ENCODE measurements at regions not wholly inside any gene's neighbourhood (a gene's known extent, or its start where the extent isn't known, plus 50 kb on each side); places are given as distances from the start of the nearest gene placed in this dataset.

DNA sequence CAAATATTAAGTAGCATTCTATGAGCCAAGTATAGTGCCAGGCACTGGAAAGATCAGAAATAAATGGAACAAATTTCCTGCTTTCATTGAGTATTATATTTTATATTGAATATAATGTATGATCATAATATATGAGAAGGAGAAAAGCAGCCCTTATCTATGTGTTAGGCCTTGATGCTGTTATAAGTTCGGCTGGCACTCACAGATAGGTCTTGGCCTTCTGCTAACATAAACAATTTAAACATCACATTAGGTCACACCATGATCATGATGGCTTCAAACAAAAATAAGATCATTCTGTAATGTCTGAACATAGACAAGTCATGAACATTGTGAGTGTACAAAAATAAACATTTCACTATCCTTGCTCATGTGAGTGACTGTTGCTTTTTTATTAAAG is 584.0 kb upstream of the ZNF385D start:
- DNase-seq = no peak

DNA sequence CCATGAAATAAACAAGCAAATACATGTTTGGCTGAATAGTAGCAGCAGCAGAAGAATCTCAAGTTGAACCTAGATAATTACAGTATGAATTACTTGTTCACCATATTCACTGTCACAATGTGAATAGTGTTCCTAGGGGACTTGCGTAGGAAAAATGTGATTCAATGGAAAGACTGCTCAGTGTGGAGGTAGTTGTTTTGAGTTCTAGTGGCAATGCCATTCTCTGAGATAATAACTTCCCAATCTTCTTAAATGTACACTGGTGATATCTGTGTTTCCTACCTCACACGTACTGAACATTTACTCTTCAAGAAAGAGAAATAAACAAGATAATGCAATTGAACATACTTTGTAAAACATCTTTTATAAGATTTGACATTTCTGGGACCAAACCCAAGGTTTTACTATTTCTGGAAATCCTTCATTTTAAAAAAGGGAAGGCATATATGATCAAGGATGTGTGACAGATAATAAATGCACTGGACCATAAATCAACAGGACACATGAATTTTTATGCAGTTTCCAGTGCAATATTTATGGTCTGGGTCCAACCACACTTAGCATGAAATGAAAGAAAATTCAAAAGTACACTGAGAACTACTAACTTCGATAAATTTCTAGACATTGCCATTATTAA is 598.3 kb upstream of the ZNF385D start:
- no peak for DNase-seq

DNA sequence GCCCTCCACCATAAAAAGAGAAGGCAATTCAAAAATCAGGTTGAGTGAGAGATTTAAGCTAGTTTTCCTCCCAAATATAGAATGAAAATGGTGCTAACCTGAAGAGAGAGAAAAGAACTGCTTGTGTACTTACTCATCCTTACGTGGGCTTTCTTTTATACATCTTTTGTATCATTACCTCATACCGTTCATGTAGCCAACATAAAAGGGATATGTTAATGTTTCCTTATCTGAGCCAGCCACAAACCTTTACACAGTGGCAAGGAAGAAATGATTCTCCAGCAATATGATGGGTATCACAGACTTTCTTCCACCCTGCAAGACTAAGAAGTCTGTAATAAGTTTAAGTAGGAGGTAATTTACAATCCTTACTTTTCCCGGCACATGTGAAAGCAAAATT is 600.8 kb upstream of the ZNF385D start:
- no peak for DNase-seq

DNA sequence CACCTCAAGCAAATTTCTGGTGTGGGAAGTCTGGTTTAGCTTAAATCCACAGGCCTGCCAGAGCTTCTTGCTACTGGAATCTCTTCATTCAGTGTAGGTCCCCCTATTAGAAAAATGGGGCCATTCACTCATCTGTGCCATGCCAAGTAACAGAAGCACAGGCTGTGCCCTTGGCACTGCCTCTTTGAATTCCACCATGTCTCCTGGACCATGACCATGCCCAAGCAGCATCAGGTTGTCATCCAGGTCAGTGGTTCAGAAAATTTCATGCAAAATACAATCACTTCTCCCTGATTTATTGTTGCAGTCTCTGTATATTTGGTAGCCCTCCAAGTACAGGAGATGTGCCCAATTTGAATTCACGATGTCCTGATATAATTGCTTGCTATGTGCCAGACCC is 602.1 kb upstream of the ZNF385D start:
- no peak for DNase-seq

DNA sequence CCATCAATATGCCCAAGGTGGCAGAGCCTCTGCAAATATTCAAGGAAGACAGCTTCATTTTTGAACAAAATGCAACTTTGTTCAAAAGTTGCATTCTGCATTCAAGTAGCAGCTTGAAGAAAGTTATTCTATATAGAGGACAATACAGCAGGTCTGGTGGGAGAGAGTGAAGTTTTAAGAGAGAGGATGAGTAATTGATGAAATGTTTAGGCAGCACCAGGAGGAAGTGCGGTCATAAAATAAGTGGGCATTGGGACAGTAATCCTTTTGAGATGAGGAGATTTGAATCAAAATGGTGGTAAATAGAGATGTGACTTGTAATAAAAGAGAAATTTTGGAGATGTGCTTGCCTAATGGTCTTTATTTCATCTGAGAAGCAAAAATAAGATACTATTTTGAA is 607.3 kb upstream of the ZNF385D start:
- no peak for DNase-seq

DNA sequence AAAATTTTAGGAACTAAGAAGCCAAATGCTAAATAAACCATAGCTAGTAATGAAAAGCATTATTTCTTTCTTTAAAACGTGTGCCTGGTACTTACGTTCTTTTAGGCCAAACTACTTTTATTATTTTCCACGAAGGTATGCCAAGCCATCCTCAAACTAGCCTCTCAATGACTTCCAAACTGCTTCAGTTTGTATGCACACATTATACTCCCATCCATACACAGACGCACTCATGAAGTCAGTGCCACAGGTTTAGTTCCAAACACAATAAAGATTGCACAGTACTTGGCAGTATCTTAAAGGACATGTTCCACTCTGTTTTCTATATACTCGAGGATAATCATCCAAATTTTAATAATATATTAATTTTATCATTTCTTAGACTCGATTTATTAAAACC is 609.2 kb upstream of the ZNF385D start:
- DNase-seq = no peak

DNA sequence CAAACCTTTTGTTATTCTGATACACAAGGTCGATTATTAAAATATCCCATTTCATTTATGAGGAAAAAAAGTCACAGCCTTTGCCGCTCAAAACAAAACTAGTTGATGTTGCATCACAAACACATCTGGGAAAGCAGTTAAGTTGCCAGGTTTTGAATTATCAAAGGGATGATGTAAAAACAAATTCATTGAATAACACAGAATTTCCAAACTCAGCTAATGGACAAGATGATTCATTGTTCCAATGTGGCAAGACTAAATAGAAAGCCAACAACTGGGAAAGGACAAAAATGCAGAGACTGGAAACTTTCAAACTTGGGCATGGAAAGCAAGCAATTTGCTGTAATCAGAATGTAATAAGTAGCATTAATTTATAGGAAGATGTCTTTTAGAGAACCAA is 610.0 kb upstream of the ZNF385D start:
- DNase-seq = no peak

DNA sequence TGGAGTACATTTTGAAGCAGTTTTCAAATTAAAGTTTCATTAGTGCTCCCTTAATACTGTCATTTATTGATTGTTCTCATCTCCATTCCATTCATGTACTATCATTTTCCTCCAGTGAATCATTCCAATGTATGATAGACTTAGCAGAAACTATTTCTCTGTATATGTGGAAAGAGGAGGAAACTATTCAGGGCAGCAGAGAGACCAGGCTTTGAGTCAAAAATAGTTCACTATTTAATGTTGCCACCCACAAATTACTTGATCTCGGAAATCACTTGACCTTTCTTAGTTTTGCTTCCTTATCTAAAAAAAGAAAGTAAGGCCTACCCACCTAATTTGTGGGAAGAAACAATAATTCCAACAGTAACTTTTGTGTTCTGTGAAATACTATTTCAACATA is 610.5 kb upstream of the ZNF385D start:
- DNase-seq = no peak

DNA sequence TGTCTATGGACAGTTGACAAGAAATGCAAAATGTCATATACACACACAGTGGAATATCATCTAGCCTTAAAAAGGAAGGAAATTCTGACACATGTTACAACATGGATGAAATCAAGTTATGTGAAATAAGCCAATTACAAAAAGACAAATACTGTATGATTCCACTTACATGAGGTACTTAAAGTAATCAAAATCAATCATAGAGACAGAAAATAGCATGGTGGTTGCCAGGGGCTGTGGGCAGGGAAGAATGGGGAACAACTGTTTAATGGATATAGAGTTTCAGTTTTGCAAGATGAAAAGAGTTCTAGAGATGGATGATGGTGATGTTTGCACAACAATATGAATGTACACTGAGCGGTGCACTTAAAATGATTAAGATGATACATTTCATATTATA is 613.8 kb upstream of the ZNF385D start:
- DNase-seq = no peak

DNA sequence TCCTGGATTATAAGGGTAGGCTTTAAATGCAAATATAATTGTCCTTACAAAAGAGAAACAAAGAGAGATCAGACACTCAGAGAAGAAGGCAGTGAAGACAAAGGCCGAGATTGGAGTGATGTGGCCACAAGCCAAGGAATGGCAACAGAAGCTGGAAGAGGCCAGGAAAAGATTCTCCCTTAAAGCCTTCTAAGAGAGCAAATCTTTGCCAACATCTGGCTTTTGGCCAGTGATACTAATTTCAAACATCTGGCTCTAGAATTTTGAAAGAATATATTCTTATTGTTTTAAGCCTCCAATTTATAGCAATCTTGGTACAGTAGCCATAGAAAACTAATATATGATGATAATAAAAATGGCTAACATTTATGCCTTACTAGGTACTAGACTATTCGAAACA is 615.8 kb upstream of the ZNF385D start:
- no peak for DNase-seq

DNA sequence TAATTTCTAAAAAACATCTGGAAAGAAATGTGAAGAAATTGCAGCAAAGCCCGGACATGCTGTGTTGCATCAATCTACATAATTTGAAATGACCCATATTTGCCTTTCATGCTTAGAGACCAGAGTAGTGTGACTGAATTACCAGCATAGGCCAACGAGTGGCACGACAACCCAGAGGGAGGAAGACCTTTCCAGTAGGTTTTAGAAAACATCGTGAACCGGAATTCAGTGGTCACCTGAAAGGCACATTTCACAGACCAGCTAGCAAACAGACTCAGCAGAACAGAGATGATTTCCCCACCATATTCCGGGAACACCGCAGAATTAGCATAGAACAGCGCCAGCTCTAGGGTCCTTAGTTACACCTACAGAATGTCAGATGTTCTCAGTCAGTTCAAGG is 620.0 kb upstream of the ZNF385D start:
- DNase-seq = no peak

DNA sequence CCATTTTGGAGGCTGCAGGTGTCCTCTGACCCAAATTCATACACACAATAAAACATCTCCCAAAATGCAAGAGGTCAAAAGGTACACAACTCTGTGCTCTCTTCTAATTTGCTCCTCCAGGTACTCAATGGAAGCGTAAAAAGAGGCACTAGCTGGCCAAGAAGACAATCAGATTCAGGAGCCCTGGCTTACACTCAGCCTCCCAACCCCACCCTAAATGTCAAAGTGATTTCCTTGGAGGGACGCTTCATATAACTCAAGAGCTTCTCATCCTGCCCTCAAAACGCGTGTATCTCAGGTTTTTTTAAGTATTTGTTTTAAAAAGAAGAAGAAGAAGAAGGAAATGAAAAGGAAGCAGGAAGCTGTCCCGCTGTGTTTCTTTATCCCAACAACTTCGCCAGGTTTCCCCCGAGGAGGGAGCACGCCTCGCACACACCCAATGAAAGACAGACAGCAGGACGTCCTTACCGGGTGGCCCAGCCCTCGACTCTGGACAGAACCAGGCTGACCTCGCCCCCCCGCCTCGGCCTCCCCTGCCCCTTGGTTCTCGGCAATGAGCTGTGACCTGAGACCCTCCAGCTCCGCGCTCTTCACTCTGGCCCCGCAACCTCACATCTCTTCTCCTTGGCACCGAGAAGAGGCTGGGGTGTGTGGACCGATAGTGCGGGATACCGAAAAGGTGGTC is 620.7 kb upstream of the ZNF385D start:
- no peak for DNase-seq

DNA sequence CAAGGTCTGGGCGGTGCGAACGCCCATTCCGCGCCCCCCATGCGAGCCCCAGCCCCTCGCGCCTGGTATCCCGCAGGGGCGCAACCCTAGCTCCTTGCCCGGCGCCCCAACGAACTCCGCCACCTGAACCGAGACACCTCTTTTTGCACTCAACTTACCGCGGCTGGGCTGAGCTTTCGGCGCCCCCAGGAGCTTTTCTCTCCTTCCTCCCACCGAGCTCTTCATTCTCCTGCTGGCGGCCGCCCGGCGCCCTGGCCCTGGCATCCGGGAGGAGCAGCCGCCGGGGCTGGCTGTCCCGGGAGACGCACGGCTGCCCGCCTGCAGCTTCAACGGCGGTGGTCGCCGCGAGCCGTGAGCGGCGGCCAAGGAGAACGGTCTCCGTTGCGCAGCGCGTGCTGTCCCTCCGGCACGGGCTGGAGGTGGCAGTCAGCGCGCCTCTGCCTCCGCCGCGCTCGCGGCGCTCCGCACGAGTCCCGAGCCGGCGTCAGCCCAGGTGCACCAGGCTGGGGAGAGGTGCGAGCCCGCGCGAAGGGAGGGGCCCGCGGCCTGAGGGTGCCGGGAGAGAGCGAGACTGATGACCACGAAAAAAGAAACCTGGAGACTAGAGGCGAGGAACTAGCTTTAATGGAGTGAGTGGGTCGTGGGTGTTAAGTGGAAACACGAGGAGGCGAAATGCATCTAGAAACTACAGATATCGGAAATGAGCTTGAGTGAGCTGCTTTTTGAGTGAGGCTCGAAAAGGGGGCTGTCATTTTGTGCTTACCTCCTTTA is 621.5 kb upstream of the ZNF385D start:
- no peak for DNase-seq

DNA sequence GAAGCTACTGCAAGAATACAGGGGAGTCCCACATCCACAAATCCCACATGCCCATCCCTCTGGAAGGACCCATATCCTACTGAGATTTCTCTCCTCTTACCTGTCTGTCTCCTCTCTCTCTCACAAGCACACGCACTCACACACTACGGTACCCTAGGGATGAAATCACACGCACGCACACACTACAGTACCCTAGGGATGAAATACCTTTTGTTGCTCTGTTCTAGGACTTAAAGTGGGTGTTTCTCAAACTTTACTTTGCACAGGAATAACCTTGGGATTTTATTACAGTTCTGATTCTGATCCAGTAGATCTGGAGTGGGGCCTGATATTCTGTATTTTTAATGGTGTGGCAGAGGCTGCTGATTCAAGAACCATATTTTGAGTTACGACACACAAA is 622.2 kb upstream of the ZNF385D start:
- no peak for DNase-seq

DNA sequence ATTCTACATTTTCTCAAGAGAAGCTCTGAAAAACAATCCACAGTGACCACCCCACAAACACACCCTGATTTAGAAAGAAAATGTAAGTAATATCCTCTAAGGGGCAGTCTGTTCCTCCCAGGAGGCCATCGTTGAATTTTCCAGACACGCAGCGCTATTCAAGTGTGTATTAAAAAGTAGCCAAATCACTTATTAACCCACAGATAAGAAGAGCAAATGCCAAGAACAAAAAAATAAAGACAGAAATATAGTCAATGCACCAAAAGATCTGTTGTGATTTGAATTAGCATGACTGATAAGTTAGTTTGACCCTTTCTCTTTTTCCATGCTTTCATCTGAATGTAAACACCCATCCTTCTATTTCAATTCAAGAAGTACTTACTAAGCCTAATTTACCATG is 622.8 kb upstream of the ZNF385D start:
- no peak for DNase-seq

DNA sequence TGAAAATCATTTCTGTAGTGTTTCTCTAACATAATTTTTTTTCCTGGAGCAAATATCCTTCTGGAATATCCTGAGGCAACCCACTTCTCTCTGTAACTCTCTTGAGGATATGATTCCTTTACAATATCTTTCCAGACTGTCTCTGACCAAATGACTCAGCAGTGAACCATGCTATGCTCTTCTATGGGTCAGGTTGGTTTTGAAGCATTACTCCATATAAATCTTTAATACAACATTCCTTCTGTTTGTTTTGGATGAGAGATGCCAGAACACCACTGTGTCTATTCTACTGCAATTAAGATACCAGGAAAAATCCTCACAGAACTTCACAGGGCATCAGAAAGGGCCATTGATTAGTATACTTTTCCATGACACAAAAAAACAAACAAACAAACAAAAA is 626.4 kb upstream of the ZNF385D start:
- no peak for DNase-seq

DNA sequence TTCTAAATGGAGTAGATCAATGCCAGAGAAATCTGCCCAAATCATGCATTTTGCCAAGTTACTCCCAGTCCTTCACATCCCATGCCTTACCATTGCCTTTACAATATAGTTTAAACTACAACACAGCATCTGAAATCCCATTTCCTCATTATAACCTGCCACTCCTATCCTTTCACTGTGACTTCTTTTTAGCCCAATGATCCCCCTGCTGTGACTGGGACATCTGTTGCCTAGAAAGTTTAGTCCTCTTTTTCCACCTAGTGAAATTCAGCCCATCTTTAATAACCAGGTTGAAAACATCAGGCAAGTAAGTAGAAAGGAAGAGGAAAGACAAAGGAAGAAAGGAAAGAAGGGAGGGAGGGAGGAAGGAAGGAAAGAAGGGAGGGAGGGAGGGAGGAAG is 627.9 kb upstream of the ZNF385D start:
- DNase-seq = no peak

DNA sequence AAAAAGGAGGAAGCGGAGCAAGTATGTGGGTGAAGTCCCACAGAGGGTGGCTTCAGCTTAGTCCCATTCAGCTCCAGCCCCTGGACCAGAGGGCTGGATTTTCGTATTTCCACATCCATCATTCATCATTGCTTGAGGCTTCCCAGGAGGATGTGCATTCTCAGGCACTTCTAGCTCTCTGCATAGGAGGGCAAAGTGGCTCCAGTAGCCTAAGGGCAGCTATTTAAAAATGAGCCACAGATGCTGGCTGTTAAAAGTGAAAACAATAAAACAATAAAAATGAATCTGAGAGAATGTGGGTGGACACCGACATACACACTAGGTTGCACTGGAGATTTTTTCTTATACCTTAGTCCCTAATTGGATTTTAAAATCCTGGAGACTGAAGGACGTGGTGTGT is 629.2 kb upstream of the ZNF385D start:
- DNase-seq = no peak

DNA sequence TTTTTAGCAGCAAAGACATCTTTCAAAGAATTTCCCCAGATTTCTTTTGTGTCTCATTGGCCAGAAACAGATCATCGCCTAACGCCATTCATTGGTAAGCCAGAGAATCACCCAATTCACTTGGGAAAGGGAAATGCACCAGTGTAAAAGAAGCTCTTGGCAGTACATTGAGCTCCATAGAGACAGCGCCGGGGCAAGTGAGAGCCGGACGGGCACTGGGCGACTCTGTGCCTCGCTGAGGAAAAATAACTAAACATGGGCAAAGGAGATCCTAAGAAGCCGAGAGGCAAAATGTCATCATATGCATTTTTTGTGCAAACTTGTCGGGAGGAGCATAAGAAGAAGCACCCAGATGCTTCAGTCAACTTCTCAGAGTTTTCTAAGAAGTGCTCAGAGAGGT is 630.6 kb upstream of the ZNF385D start:
- DNase-seq = peak; percentile 28

DNA sequence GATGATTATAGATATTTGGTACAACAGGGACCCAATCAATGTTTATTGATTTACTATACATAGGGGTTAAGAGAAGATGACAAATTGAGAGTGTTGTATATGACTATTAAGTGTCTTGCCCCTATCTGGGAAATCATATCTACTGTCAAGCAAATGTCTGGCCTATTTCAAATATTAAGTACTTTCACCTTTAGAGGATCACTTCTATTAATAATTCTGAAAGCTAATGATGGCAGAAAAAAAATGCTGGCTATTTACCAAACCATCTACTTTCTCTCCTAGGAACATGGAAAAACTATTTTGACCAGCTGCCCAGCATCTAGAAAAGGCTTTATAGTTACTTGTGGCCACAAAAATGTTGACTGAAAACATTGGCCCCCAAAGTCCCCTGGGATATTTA is 632.3 kb upstream of the ZNF385D start:
- DNase-seq = no peak

DNA sequence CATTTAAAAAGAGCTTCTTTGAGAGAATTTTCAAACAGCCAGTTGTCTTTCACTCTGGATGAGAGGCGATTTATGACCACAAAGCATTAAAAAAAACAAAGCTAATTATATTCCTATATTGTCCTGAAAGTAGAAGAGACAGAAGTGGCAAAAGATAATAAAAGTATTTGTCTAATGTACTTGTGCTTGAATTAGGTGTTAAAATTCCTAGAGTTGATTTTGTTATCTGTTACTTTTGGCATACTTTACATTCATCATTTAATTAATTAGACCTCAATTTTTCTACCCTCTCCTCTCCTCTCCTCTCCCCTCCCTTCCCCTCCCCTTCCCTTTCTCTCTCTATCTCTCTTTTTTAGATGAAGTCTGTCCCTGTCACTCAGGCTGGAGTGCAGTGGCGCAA is 635.1 kb upstream of the ZNF385D start:
- DNase-seq = no peak

DNA sequence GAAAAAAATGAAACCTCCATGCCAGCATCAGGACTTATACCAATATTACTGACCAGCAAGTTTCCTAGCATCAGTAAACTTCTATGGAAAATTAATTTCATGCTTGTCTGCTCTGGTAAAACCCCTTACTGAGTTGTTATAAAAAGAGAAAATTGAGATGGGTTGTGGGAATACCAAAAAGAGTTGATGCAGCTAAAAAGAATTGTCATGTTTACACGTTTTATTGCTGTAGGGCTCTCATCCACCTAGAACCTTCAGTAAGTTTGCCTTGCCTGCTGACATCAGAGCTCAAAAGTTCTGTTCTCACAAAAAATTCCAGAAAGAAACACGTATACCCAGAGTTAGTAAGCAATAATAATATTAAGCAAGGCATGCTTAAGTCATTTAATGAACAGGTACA is 641.3 kb upstream of the ZNF385D start:
- DNase-seq = no peak

DNA sequence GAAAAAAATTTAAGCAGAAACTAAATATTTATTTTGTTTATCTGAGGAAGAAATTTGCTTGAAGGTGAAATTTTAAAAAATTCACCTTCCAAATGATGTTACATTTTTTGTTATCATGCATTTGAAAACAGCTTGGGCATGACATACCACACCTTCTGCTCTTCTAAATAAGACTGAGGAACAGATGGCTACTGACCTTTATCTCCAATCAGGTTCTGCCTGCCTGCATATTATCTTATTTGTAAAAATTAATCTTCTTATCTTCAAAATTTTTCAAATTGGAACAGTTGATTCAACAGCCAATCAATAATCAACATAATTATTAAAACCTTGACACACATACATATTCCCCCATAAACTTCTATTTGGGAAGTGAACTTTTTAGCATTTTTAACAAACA is 641.8 kb upstream of the ZNF385D start:
- no peak for DNase-seq

DNA sequence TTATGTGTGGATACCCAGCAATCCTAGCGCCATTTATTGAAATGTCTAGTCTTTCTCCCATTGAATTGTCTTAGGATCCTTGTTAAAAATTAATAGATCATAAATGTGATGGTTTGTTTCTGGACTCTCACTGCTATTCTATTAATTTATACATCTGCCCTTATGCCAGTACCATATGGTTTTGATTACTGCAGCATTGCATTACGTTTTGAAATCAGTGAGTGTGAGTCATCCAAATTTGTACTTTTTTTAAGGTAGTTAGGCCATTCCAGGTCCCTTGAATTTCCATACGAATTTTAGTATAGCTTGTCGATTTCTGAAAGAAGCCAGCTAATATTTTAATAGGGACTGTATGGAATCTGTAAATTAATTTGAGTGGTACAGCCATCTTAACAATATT is 648.6 kb upstream of the ZNF385D start:
- no peak for DNase-seq

DNA sequence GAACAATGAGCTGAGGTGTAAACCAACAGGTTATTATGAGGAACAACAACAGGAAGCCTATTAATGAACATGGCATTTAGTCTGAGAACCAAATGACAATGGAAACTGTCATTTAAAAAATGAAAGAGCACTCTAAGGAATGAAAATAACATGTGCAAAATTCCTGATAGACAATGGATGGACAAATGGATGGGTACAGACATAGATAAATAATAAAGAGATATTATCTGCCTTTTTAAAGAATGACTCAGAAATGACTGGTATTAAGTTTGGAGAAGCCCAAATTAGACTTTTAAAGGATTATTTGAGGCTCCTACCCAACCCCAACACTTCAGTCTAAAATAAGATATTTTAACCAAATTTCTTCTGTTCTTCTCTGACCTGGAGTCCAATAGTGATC is 650.5 kb upstream of the ZNF385D start:
- DNase-seq = no peak

All from CD4-positive, alpha-beta T cell treated with Interleukin-12 subunit alpha and Interleukin-12 subunit beta, for 1 hour (primary cell).